Gastroesophageal sphincter (tissue), 4 donors: ENCODE measurements at regions not wholly inside any gene's neighbourhood (a gene's known extent, or its start where the extent isn't known, plus 50 kb on each side); places are given as distances from the start of the nearest gene placed in this dataset.

Experiments
- ATAC-seq: fragments of 150-250 bp; one replicate; pipeline ENCODE4 v1.9.1; 2016; ENCODE audit warnings: mild to moderate bottlenecking, moderate library complexity
- H3K27ac ChIP-seq, 4 donors: fragments of 200-600 bp; sonication (generic) in 3 of 4; 1 replicate in 3 of 4; 2 replicates in 1 of 4; pipeline ENCODE4 v1.5.1; 2016 to 2019
- H3K27me3 ChIP-seq: fragments of 200-600 bp; sonication (generic); one replicate; pipeline ENCODE4 v1.5.1; 2019
- H3K36me3 ChIP-seq, 2 donors: fragments of 200-600 bp; sonication (generic); one replicate each; pipeline ENCODE4 v1.5.1; 2019; ENCODE audit warnings: control low read depth in 1 of 2
- H3K4me1 ChIP-seq, 3 donors: fragments of 200-600 bp; sonication (generic); 1 replicate in 2 of 3; 2 replicates in 1 of 3; pipeline ENCODE4 v1.5.1; 2016 to 2019; ENCODE audit warnings: control low read depth in 2 of 3
- H3K4me3 ChIP-seq, 2 donors: fragments of 200-600 bp; sonication (generic); one replicate each; pipeline ENCODE4 v1.5.1; 2019; ENCODE audit warnings: mild to moderate bottlenecking in 1 of 2, moderate library complexity in 1 of 2
- H3K9me3 ChIP-seq, 3 donors: fragments of 200-600 bp; sonication (generic); one replicate each; pipeline ENCODE4 v1.5.1; 2017 to 2019; ENCODE audit warnings: control low read depth in 2 of 3
- CTCF ChIP-seq, 4 experiments: fragments of 200-600 bp in 2 of 4; fragments of 450-650 bp in 2 of 4; sonication (generic) in 1 of 4; IDR thresholded peaks; one replicate each; pipeline ENCODE4 v1.5.1; 2017 to 2019; ENCODE audit warnings: antibody characterized with exemption in 4 of 4, mild to moderate bottlenecking in 2 of 4, moderate library complexity in 2 of 4
- EP300 ChIP-seq: sonication (generic); formaldehyde crosslinking; IDR thresholded peaks from one replicate; pipeline ENCODE4 v1.6.1; 2017; ENCODE audit warnings: antibody characterized with exemption, mild to moderate bottlenecking
- POLR2A ChIP-seq, 2 donors: fragments of 450-650 bp; IDR thresholded peaks; one replicate each; pipeline ENCODE4 v1.6.1; 2017; ENCODE audit warnings: antibody characterized with exemption in 2 of 2, mild to moderate bottlenecking in 2 of 2, moderate library complexity in 1 of 2
- POLR2AphosphoS5 ChIP-seq: sonication (generic); formaldehyde crosslinking; IDR thresholded peaks from one replicate; pipeline ENCODE4 v1.6.1; 2017; ENCODE audit warnings: antibody characterized with exemption
- WGBS, 2 donors: methylation state at CpG; one replicate each; pipeline ENCODE4 v1.1.5; 2018; ENCODE audit warnings: low coverage in 1 of 2; 5-methylcytosine and 5-hydroxymethylcytosine counted together

GRCh38 chr16:11420895-11421294 is 75.6 kb downstream of the RMI2 start:
- no peak for ATAC-seq
- WGBS, 2 donors = 80% methylated on average over 1 of the region's 3 CpGs; no CpG with 5 or more reads in 1 of the 2 donors
- TF ChIP-seq CTCF (IDR thresholded peaks at IDR 0.05) (no peak), EP300 (no peak), POLR2A (IDR thresholded peaks at IDR 0.05) (no peak), POLR2AphosphoS5 (no peak)
- H3K9me3 ChIP-seq = peaks cover 0 to 3% (median 0%) of the 10 kb centered on the region in 3 donors
- H3K36me3 ChIP-seq = no peaks in the 10 kb centered on the region
- no peak overlapping the region for H3K27ac ChIP-seq
- H3K27me3 ChIP-seq = peaks cover 5% of the 10 kb centered on the region
- no peaks in the 10 kb centered on the region for H3K4me1 ChIP-seq
- no peak overlapping the region for H3K4me3 ChIP-seq

- no peak for ATAC-seq
- no peak overlapping the region for H3K27ac ChIP-seq
- no peaks in the 10 kb centered on the region for H3K36me3 ChIP-seq
- WGBS, 2 donors = 67 to 80% methylated on average over 5 to 8 of the region's 26 CpGs
- peaks cover 5% of the 10 kb centered on the region for H3K27me3 ChIP-seq
- TF ChIP-seq CTCF (IDR thresholded peaks at IDR 0.05) (no peak), EP300 (no peak)
- H3K4me1 ChIP-seq = no peaks in the 10 kb centered on the region
- H3K9me3 ChIP-seq = peaks cover 0 to 3% (median 0%) of the 10 kb centered on the region in 3 donors
- H3K4me3 ChIP-seq = no peak overlapping the region
Observed at GRCh38 chr16:11422381-11423314, 77.4 kb downstream of the RMI2 start.

- ATAC-seq = no peak
- Histone ChIP-seq H3K36me3 (no peaks in the 10 kb centered on the region), H3K4me1 (no peaks in the 10 kb centered on the region), H3K27me3 (peaks cover 5% of the 10 kb centered on the region), H3K27ac (no peak overlapping the region), H3K9me3 (peaks cover 0 to 3% (median 0%) of the 10 kb centered on the region in 3 donors), H3K4me3 (no peak overlapping the region)
- no peak for TF ChIP-seq EP300
- no peak for TF ChIP-seq CTCF (IDR thresholded peaks at IDR 0.05)
- no peak for TF ChIP-seq POLR2AphosphoS5
- no peak for TF ChIP-seq POLR2A (IDR thresholded peaks at IDR 0.05)
- 60 to 100% methylated on average over 1 of the region's 24 CpGs for WGBS, 2 donors
Observed at GRCh38 chr16:11423315-11424117, 78.3 kb downstream of the RMI2 start.

- no peaks in the 10 kb centered on the region for H3K36me3 ChIP-seq
- no CpG with 5 or more reads among the region's 15 CpGs for WGBS, 2 donors
- no peak for ATAC-seq
- H3K9me3 ChIP-seq = no peaks in the 10 kb centered on the region
- H3K27ac ChIP-seq = no peak overlapping the region
- no peak for TF ChIP-seq POLR2AphosphoS5
- no peak for TF ChIP-seq POLR2A (IDR thresholded peaks at IDR 0.05)
- no peak for TF ChIP-seq CTCF (IDR thresholded peaks at IDR 0.05)
- TF ChIP-seq EP300 = no peak
- H3K4me3 ChIP-seq = no peak overlapping the region
- peaks cover 5% of the 10 kb centered on the region for H3K27me3 ChIP-seq
- H3K4me1 ChIP-seq = no peaks in the 10 kb centered on the region
Observed at GRCh38 chr16:11424118-11424460, 78.8 kb downstream of the RMI2 start.
